ENCODE measurements at regions not wholly inside any gene's neighbourhood (a gene's known extent, or its start where the extent isn't known, plus 50 kb on each side); places are given as distances from the start of the nearest gene placed in this dataset.
"Not testable (repeated sequence)": the region's sequence is repeated elsewhere in the genome, so short reads cannot be mapped to it uniquely, and the experiment has no call there.

DNA sequence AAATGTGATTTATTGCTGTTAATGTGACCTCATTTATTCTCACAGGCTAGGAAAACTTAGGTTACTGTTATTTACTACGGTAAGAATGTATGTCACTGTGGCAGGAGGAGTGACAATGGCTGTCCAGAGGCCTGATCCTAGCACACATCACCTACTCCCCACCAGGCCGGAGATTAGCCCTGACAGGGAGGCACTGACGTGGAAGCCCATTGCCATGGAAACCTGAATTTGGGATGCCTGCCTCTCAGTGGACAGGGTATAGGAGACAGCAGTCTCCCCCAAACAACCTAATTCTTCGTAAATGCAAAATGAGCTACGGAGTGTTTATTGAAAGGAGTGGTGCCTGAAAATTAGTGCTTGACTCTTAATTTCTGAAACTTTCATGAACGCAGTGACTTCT is 87.6 kb upstream of the SMARCA2 start:
- DNase-seq, result no peak
- Mint-ChIP-seq H3K4me1 (peaks cover 13% of the 10 kb centered on the region), H3K27me3 (ENCODE audit: insufficient read depth) (no peaks in the 10 kb centered on the region), H3K27ac (no peak overlapping the region), H3K4me3 (no peak overlapping the region), H3K36me3 (ENCODE audit: low read depth) (no peaks in the 10 kb centered on the region), H3K9me3 (peaks cover 13% of the 10 kb centered on the region)
- H3K27me3 ChIP-seq (ENCODE audit: control insufficient read depth, insufficient read depth, low read length, poor library complexity, severe bottlenecking), result no peaks in the 10 kb centered on the region
- TF ChIP-seq CTCF (conservative IDR thresholded peaks at IDR 0.05), result no peak
- no peaks in the 10 kb centered on the region for H3K9me3 ChIP-seq (ENCODE audit: control insufficient read depth, low read length)
- H3K36me3 ChIP-seq (ENCODE audit: control insufficient read depth, insufficient read depth, low read length), result no peaks in the 10 kb centered on the region
- no peak overlapping the region for H3K9ac ChIP-seq (ENCODE audit: extremely low read depth, low read length, poor library complexity, severe bottlenecking)
- no peak overlapping the region for H3K27ac ChIP-seq (ENCODE audit: low read depth, low read length)
- 93 to 100% methylated on average over 3 to 6 of the region's 6 CpGs for WGBS, 2 experiments (ENCODE audit: insufficient coverage in 1 of 2, insufficient read length in 1 of 2)
- no peak overlapping the region for H3K4me3 ChIP-seq (ENCODE audit: low read length)
- H3K4me1 ChIP-seq (ENCODE audit: control insufficient read depth, insufficient read depth, low read length), result no peaks in the 10 kb centered on the region

DNA sequence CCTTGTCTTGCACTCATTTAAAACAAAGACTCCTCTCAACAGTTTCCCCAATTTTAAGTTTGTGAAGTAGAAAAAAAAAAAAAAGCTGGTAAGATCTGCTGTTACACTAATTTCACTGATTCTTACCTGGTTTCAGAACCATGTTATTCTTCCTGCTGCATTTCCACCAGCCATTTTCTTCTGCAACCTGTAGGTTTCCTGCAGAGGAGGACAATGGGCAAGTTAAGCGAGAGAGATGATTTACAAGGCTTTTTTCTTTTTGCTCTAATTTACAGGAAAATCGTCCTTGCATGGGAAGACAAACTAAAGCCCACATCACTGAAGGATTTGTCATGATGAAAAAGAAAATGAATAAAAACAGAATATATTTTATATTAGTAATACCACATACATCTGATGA is 86.0 kb upstream of the SMARCA2 start:
- H3K4me3 ChIP-seq (ENCODE audit: low read length), result no peak overlapping the region
- H3K4me1 Mint-ChIP-seq, result peaks cover 17% of the 10 kb centered on the region
- H3K9me3 Mint-ChIP-seq, result peaks cover 16% of the 10 kb centered on the region
- H3K27ac Mint-ChIP-seq, result no peak overlapping the region
- 53% methylated on average over 2 of the region's 2 CpGs; no CpG with 5 or more reads in 1 of the 2 experiments for WGBS, 2 experiments (ENCODE audit: insufficient coverage in 1 of 2, insufficient read length in 1 of 2)
- H3K27me3 Mint-ChIP-seq (ENCODE audit: insufficient read depth), result peaks cover under 1% of the 10 kb centered on the region
- H3K4me1 ChIP-seq (ENCODE audit: control insufficient read depth, insufficient read depth, low read length), result no peaks in the 10 kb centered on the region
- TF ChIP-seq CTCF (conservative IDR thresholded peaks at IDR 0.05), result no peak
- DNase-seq, result no peak
- H3K9ac ChIP-seq (ENCODE audit: extremely low read depth, low read length, poor library complexity, severe bottlenecking), result no peak overlapping the region
- H3K36me3 Mint-ChIP-seq (ENCODE audit: low read depth), result no peaks in the 10 kb centered on the region
- no peaks in the 10 kb centered on the region for H3K36me3 ChIP-seq (ENCODE audit: control insufficient read depth, insufficient read depth, low read length)
- no peaks in the 10 kb centered on the region for H3K27me3 ChIP-seq (ENCODE audit: control insufficient read depth, insufficient read depth, low read length, poor library complexity, severe bottlenecking)
- H3K9me3 ChIP-seq (ENCODE audit: control insufficient read depth, low read length), result no peaks in the 10 kb centered on the region
- H3K27ac ChIP-seq (ENCODE audit: low read depth, low read length), result no peak overlapping the region
- no peak overlapping the region for H3K4me3 Mint-ChIP-seq

GRCh38 chr9:1929722-1930244 is 85.4 kb upstream of the SMARCA2 start:
- H3K4me1 ChIP-seq (ENCODE audit: control insufficient read depth, insufficient read depth, low read length), result no peaks in the 10 kb centered on the region

DNA sequence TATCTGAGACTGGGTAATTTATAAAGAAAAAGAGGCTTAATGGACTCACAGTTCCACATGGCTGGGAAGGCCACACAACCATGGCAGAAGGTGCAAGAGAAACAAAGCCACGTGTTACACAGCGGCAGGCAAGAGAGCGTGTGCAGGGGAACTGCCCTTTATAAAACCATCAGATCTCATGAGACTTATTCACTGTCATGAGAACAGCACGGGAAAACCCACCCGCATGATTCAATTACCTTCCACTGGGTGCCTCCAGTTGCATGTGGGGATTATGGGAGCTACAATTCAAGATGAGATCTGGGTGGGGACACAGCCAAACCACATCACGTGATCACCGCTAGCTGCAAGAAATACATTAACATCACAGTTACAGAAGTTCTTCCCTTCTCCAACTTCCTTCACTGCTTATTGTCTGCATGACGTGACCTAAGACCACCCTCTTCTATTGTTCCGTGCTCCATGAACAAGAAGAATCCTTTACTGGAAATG is 84.9 kb upstream of the SMARCA2 start:
- H3K4me3 ChIP-seq (ENCODE audit: low read length); H3K4me3 Mint-ChIP-seq; H3K4me1 ChIP-seq (ENCODE audit: control insufficient read depth, insufficient read depth, low read length); H3K9me3 ChIP-seq (ENCODE audit: control insufficient read depth, low read length); H3K27me3 ChIP-seq (ENCODE audit: control insufficient read depth, insufficient read depth, low read length, poor library complexity, severe bottlenecking); H3K27ac ChIP-seq (ENCODE audit: low read depth, low read length); DNase-seq; H3K36me3 Mint-ChIP-seq (ENCODE audit: low read depth); H3K27ac Mint-ChIP-seq; H3K9ac ChIP-seq (ENCODE audit: extremely low read depth, low read length, poor library complexity, severe bottlenecking); H3K27me3 Mint-ChIP-seq (ENCODE audit: insufficient read depth); H3K36me3 ChIP-seq (ENCODE audit: control insufficient read depth, insufficient read depth, low read length): not testable (repeated sequence)
- H3K9me3 Mint-ChIP-seq, result peaks cover 17% of the 10 kb centered on the region
- WGBS, 2 experiments (ENCODE audit: insufficient coverage in 1 of 2, insufficient read length in 1 of 2), result 88 to 93% methylated on average over 7 to 8 of the region's 9 CpGs
- peaks cover 17% of the 10 kb centered on the region for H3K4me1 Mint-ChIP-seq

More at GRCh38 chr9:1929722-1930244, 85.4 kb upstream of the SMARCA2 start:
- WGBS, 2 experiments (ENCODE audit: insufficient coverage in 1 of 2, insufficient read length in 1 of 2), result 81 to 90% methylated on average over 3 to 5 of the region's 5 CpGs
- Mint-ChIP-seq H3K9me3 (peaks cover 16% of the 10 kb centered on the region), H3K27ac (no peak overlapping the region), H3K27me3 (ENCODE audit: insufficient read depth) (peaks cover 3% of the 10 kb centered on the region), H3K4me1 (peaks cover 17% of the 10 kb centered on the region), H3K4me3 (no peak overlapping the region), H3K36me3 (ENCODE audit: low read depth) (no peaks in the 10 kb centered on the region)
- DNase-seq, result no peak
- no peak overlapping the region for H3K9ac ChIP-seq (ENCODE audit: extremely low read depth, low read length, poor library complexity, severe bottlenecking)
- no peaks in the 10 kb centered on the region for H3K9me3 ChIP-seq (ENCODE audit: control insufficient read depth, low read length)
- H3K27ac ChIP-seq (ENCODE audit: low read depth, low read length), result no peak overlapping the region
- TF ChIP-seq CTCF (conservative IDR thresholded peaks at IDR 0.05), result no peak
- H3K4me3 ChIP-seq (ENCODE audit: low read length), result no peak overlapping the region
- no peaks in the 10 kb centered on the region for H3K27me3 ChIP-seq (ENCODE audit: control insufficient read depth, insufficient read depth, low read length, poor library complexity, severe bottlenecking)
- no peaks in the 10 kb centered on the region for H3K36me3 ChIP-seq (ENCODE audit: control insufficient read depth, insufficient read depth, low read length)

Data from endodermal cell (in vitro differentiated cells).